HG03442 (cell line): ENCODE measurements at regions not wholly inside any gene's neighbourhood (a gene's known extent, or its start where the extent isn't known, plus 50 kb on each side); places are given as distances from the start of the nearest gene placed in this dataset.
"Not testable (repeated sequence)": the region's sequence is repeated elsewhere in the genome, so short reads cannot be mapped to it uniquely, and the experiment has no call there.

Experiments
- ATAC-seq: cut with Tn5 transposase; IDR thresholded peaks from one replicate; pipeline ENCODE4 v1.9.1; 2021; ENCODE audit warnings: mild to moderate bottlenecking, moderate library complexity; ENCODE audit not compliant: unreplicated experiment

DNA sequence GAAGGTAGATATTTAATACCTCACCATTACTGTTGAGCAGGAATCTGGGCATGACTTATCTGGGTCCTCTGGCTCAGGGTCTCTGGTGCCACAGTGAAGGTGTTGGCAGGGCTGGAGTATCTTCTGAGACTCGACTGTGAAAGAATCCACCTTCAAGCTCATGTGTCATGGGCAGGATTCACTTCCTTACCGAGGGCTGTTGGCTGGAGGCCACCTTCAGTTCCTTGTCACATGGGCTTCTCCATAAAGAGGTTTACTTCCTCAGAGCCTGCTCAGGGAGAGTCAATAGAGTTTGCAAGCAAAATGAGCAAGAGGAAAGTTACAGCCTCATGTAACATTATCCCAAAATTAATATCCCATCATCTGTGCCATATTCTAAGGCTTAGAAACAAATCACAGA lies 459.5 kb downstream of the NR2F2 start:
- ATAC-seq = no peak

DNA sequence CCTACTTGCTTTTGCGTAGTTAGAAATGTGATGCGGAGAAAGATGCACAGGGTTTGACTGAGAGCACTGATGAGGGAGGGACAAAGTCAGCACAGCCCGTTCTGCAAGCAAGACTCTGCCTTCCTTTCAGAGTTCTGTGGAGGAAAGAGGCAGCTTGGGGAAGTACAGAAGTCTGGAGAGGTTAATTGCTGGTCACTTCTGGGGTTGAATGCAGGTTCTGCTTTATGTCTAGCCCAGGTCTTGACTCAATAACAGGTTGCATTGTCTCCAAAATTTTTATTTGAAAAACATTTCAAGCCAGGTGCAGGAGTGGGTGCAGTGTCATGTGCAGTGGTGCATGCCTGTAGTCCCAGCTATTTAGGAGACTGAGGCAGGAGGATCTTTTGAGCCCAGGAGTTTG lies 461.7 kb downstream of the NR2F2 start:
- no peak for ATAC-seq

DNA sequence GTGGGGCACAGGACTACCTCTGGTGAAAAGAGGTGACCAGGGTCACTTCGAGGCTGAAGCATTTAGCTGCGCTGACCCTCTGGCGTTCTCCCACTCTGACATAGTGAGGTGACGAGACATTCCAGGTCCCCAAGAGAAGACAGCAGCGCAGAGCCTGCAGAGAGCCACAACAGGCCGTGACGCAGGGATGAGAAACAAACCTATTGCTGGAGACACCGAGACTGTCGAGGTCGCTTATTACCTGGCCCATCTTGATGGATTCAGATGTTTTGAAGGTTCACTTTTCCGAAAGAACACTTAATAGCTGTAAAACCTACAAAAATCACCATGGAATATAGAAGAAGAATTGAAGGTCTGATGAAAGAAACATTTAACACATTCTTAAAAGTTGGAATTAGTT lies 466.3 kb downstream of the NR2F2 start:
- ATAC-seq = no peak

DNA sequence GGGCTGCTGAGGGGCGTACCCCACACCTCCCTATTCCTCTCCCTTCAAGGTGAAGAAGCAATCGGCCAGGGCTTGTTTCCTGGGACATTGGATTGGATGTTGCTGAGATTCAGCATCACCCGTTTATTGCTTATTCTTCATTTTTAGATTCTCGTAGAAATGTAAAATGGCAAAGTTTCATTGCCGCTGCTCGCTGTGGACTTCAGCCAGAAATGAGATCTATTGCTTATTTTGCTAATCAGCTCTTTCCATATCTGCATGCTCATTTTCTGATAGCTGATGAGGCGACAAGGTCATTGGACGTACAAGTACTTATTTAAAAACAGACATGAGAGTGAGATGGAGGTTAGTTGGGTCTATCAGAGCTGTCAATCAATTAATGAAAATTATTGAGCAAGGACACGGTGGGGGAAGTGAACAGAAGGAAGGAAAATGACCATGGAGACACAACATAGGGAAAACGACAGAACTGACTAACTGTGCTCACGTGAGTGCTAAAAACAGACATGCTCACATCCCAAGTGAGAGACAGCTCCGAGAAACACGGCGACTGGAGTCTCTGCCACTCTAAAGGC lies 471.2 kb downstream of the NR2F2 start:
- ATAC-seq = no peak

DNA sequence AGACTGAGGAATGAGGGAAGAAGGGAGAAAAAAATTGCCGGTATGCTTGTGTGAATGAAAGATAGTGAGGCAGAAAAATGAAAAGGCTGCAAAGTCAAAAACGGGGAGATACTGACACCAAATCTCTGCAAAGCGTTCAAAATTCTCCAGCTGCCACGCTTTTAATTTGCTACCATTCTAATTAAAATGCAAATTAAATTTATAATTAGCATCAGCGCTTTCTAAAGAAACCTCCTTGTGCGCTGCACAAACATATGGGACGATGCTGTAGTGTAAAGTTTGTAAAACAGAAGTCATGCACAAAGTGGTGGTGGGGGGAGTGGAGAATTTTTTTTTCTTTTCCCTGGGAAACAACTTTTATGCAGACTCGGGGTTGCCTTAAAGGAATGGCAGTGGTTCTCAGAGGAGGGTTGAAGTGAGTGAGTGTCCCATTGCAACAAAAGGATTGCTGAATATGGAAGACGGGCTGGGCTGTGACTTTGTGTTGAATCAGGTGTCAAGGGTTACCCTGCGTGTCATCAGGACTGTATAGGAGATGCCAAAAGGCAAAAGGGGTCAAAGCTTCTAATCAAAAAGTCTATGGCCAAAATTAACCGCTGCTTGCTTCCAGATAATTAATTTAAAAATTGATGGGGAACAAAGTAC lies 472.2 kb downstream of the NR2F2 start:
- ATAC-seq = no peak

DNA sequence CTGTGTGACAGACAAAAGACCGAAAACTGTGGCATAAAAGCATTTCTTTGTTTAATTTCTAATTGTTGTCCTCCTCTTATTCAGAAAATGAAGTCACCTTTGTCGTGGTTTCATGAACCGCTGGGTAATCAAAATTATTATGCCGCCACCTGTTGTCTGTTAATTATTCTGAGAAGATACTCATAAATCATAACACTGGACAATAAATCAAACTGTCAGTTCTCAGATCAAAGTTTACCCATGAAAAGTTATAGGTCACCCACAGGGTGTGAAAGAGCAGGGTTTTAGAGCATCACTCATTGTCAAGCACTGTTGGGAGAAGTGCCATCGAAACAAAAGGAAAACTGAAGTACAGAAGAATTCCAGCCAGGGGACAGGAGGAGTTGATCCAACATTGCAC lies 474.3 kb downstream of the NR2F2 start:
- no peak for ATAC-seq

DNA sequence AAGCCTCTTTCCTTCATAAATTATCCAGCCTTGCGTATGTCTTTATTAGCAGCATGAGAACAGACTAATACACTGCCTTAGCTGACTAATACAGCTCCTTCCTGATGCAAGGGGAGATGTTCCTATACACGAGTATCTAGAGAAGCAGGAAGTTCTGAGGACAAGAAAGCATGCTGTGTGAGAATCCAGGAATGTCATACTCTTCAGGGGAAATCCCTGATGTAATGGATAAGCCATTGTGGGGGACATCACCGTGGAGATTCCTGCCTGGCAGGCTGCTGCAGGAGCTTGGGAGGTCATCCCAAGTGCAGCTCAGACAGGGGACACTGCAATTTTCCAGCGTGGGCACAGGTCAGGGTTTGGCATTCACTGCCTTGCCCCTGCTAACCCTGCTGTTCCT lies 476.9 kb downstream of the NR2F2 start:
- no peak for ATAC-seq

DNA sequence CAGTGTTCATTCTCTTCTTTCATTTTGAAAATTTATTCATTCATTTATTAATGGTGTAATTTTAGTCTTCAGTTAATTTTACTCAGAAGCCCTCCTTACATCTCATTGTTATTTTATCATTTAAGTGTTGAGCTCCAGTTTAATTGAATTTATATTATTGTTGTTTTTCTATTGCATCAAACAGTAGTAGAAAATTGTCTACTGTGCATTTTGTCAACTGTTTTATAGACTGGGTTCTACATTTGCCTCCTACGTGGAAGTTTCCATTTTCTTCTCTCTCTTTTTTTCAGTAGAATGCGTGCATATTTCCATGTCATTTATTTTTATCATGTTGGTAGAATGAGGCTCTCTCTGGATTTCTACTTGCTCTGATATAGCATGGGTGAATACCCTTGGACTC lies 487.4 kb downstream of the NR2F2 start:
- no peak for ATAC-seq

DNA sequence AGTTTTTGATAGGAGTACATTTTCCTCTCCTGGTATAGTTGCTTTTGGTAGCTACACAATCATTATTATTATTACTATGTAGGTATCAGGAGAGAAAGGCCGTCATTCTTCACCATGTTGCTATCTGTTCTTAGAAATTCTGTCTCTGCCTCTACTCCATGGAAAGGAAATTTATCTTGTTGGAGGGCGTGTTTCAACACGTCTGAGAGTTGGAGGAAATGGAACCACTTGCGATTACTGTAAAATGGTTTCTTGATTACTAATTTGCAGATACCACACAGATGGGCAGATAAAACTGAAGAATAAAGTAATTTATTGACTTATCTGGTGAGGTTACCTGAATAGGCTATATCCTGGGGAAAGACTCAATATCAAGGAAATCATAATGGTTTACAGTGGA lies 488.4 kb downstream of the NR2F2 start:
- ATAC-seq = no peak

DNA sequence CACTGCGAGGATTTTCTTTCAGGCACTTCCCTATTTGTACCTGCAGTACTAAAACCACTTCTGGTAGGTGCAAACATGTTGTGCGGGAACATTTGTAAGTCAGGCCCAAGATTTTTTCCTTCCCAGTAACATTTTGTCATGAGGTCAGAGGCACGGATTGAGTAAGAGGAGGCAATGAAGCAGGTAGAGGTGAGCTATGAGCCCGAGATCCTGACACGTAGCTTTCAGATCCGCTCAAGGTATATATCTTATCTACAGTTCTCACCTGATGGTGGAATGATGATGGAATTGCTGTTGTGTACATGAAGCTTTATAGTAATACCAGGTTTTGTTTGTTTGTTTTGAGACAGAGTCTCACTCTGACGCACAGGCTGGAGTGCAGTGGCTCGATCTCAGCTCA lies 497.5 kb downstream of the NR2F2 start:
- ATAC-seq = no peak

DNA sequence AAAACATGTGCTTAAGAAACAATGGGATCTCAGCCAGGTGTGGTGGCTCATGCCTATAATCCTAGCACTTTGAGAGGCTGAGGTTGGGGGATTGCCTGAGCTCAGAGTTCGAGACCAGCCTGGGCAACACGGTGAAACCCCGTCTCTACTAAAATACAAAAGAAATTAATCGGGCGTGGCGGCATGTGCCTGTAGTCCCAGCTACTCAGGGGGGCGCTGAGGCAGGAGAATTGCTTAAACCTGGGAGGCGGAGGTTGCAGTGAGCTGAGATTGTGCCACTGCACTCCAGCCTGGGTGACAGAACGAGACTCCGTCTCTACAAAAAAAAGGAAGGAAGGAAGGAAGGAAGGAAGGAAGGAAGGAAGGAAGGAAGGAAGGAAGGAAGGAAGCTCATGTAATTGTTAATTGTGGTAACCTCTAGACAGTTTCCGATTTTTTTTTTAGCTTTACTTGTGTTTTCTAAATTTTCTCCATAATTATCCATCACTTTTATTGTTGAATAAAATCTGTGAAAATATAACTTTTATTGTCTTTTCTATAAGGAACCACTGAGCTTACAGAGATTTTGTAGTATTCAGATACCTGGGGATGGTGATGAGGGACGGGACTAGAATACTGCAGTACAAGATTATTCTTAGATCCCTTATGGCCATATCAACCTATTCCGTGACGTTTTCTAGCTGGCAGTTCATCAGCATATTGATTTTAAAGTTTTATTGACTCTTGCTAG lies 506.9 kb downstream of the NR2F2 start:
- no peak for ATAC-seq

DNA sequence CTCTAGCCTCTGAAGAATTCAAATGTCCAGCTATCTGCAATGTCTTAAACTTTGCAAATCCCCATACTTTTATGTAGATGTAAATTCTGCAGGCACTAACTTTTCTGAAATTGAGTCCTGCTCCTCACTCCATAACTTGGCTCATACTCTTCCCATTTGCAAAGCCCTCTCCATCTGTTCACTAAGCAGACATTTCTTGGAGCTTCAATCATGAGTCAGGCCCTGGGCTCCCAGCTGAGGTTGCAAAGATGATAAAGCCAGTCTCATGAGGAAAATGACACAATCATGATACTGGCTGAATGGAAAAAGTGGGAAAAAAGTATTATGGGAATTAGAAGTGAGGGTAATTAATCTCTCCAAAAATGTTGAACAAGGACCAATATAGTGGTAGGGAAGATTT lies 507.6 kb downstream of the NR2F2 start:
- ATAC-seq = no peak

DNA sequence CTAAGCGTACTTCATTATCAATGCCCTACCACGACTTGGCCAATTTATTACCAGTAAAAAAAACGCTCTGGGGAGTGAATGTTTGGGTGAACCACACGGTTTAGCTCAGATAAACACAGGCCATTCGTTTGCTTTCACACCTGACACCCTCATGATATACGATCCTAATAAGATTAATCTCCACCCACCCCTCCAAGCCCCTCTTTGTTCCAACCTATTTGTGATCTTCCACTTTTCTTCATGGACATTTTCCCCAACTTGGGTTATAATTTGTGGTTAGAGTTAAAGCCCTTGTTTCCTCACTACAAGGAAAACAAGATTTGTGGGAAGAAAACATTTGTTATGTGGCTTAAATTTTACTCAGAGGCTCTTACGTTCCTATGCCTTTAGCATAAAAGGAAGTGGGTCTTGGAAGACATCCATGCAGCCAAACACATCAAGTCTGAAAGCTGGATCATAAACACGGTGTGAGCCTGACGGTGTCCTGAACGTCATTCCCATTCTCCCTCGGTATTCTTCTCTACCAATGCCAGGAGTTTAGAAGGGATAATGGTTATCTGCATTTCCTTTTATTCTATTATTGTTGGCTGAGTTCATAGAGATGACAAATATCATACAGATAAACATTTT lies 518.9 kb downstream of the NR2F2 start:
- ATAC-seq = no peak

DNA sequence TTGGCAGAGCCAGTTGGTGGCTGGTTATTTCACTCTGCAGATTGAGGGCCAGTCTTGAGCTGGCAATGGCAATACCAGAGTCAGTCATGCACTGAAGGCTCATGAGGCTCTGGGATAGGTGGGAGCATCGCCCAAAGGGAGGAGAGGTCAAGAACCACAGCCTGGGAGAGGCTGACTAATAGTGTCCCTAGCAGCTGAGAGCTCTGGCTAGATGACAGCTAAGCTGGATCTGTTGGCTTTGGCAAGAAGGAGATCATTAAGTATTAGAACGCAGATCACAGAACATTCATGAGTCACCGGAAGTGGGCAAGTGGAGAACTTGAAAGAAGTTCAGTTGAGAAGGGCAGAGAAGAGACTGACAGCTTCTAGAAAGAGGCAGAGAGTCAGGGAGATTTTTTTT lies 521.1 kb downstream of the NR2F2 start:
- no peak for ATAC-seq

DNA sequence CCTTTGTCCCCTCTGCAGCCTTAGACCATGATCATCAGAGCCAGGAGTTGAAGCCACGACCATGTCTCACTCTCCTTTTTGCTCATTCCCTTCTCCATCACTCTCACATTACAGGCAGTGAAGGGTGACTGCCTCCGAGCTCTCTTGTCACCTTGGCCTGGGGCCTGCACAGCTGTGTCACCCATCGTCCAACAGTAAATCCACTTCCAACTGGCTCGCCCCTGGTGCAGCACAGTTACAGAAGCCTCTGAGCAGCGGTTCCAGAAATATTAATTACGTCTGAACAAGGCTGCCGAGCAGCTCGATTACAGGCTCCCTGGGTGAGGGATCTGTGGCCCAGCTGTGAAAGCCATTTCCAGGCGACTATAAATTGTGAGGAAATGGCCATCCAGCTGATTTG lies 528.2 kb downstream of the NR2F2 start:
- ATAC-seq = no peak

DNA sequence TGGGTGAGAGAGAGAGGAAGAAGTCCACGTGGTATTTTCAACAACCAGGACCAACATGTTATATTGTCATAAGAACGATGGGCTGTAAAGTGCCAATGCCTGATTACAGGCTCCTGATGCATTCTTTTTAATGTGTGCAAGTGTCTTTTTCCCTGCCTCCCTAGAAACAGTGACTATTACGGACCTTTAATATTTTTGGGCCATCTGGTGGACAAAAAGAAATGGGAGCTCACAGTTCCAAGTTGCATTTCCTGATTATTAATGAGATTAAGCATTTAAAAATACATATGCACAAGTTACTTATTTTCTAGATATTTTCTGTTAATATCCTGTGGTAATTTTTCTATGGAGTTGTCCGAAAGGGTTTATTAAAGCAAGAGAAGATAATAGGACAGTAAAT lies 530.2 kb downstream of the NR2F2 start:
- ATAC-seq = no peak

DNA sequence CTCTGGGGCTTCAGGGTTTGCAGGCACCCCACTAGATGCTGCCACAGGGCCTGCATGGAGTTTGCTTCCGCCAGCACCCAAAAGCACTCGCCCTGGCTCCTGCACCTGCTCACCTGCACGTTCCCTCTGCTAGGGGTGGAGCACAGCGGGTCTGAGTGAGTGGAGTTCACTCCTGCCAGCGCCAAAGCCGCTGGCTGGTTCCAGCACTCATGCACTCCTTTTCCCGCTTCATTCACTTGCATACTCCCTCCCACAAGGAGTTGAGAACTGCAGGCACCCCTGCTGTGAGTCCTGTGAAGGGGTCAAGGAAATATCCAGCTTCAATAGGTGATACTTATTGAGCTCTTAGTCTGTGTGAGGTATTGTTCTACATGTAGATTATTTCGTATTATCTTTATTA lies 537.5 kb downstream of the NR2F2 start:
- no peak for ATAC-seq

DNA sequence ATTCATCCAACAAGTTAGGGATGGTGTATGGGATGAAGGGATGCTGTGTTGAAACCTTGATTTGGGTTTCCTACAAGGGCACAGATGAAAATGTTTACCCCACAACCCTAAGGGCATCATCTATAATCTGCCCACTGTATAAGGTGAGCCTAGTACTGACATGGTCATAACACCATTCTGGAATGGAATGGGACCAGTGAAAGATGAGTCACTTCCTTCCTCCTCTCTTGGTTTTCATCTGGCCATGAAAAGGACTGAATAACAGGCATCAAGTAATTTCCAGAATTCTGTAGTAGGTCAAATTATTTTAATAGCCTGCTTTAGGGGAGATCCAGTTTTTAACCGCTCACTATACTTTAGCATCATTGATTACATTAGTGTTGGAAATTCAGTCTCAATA lies 538.6 kb downstream of the NR2F2 start:
- ATAC-seq = no peak

DNA sequence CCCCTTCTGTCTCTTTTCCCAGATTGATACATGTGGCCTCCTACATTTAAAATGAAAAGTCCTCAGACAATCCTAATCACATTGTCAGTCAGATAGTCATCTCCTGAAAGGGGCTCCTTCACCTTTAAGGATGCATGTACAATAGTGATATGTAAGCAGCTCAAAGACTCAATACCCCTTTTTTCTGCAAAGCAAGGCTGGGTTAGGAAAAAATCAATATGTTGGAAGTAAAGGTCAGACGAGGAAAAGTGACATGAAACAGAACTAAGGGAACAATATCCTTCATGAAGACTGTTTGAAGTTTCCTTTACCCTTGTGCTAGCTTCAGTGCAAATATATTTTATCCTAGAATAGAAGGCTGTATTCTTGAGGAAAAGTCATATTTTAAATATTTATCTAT lies 539.3 kb downstream of the NR2F2 start:
- ATAC-seq = no peak

DNA sequence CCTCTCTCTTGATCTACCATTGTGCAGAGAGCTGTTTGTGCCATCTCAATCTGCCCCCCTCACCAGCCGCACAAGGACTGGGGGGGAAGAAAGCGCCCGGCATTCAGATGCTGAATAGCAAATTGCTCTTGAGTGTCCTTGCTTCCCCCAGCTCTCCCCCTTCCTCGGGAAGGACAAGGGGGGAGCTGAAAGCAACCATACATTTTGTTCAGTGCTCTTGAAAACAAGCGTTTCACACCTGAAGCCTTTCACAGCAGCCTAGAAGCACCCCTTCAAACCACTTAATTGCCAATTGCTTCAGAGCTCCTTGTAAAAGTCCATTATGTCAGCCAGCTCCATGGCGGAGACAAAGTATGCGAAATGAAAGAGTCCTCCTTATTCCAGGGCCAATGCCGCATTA lies 540.1 kb downstream of the NR2F2 start:
- no peak for ATAC-seq

DNA sequence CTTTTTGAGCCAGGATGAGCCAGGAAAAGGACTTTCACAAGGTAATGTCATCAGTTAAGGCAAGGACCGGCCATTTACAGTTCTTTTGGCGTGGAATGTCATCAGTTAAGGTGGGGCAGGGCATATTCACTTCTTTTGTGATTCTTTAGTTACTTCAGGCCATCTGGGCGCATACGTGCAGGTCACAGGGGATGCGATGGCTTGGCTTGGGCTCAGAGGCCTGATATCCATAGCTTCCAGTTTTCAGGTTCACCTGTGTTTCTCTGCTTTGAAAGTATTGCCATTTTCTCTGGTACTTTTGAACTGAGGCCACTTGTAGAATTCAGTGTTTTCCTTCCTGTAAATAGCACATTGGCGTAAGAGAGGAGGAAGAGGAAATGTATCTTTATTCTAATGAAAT lies 546.9 kb downstream of the NR2F2 start:
- not testable (repeated sequence) for ATAC-seq

DNA sequence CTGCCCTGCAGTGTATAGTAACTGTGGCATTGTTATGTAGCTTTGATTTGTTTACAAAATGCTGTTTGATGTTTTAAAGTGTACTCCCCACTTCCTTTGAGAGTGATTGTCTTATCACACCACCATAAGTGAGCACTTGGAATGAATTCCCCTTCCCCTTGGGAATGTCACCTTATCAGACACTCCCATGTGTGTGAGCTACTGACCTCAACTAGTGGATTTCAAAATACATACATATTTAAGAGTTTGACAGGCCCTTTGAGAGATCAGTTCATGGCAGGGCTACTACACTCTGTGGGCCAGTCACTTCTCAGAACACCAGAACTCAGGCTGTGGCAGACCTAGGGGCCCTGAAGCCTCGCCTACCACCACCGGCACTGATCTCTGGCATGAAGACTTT lies 547.6 kb downstream of the NR2F2 start:
- no peak for ATAC-seq
